Esophagus squamous epithelium (tissue), 4 donors: ENCODE measurements at regions not wholly inside any gene's neighbourhood (a gene's known extent, or its start where the extent isn't known, plus 50 kb on each side); places are given as distances from the start of the nearest gene placed in this dataset.

Experiments
- CTCF ChIP-seq, 6 experiments: fragments of 450-650 bp in 4 of 6; fragments of 200-600 bp in 2 of 6; sonication (generic) in 2 of 6; IDR thresholded peaks; one replicate each; pipeline ENCODE4 v1.5.1; 2016 to 2019; ENCODE audit warnings: antibody characterized with exemption in 6 of 6, mild to moderate bottlenecking in 4 of 6, moderate library complexity in 4 of 6
- POLR2A ChIP-seq, 4 donors: fragments of 450-650 bp; IDR thresholded peaks; one replicate each; pipeline ENCODE4 v1.6.1; 2017; ENCODE audit warnings: antibody characterized with exemption in 4 of 4, mild to moderate bottlenecking in 4 of 4, moderate library complexity in 3 of 4

DNA sequence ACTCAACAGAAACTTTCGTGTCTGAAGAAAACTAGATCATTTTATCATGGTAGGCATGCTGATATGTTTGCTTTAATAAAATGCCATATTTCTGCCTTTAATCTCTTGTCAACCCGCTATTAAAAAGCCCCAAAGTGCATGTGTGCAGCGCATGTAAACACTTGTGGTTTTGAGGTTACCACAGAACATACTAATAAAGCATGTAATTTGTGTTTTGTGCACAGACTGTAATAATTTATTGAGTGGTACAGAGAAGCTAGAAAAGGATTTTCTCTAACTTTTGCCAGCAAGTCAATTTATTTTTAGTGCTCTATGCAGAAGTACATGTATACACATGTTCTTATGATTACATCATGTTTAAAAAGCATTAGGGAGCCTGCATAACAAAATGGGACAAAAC, 349.9 kb upstream of the SLC35B3 start:
- TF ChIP-seq CTCF (IDR thresholded peaks at IDR 0.05): no peak
- no peak for TF ChIP-seq POLR2A (IDR thresholded peaks at IDR 0.05)
